Sigmoid colon (tissue), 6 donors: ENCODE measurements at regions not wholly inside any gene's neighbourhood (a gene's known extent, or its start where the extent isn't known, plus 50 kb on each side); places are given as distances from the start of the nearest gene placed in this dataset.

ENCODE experiments used
- DNase-seq: peaks from one replicate; pipeline ENCODE4 v3.0.0-alpha.2; 2019
- H3K27ac ChIP-seq, 4 donors: fragments of 200-600 bp; sonication (generic); one replicate each; pipeline ENCODE4 v1.5.1; 2016 to 2019; ENCODE audit warnings: mild to moderate bottlenecking in 1 of 4
- H3K27me3 ChIP-seq, 3 donors: fragments of 200-600 bp; sonication (generic); one replicate each; pipeline ENCODE4 v1.5.1; 2019; ENCODE audit warnings: mild to moderate bottlenecking in 1 of 3
- H3K36me3 ChIP-seq, 4 donors: fragments of 200-600 bp; sonication (generic); one replicate each; pipeline ENCODE4 v1.5.1; 2016 to 2019
- H3K4me1 ChIP-seq, 4 donors: fragments of 200-600 bp; sonication (generic); one replicate each; pipeline ENCODE4 v1.5.1; 2017 to 2019
- H3K4me3 ChIP-seq, 4 donors: fragments of 200-600 bp; sonication (generic); one replicate each; pipeline ENCODE4 v1.5.1; 2017 to 2019; ENCODE audit warnings: mild to moderate bottlenecking in 2 of 4, moderate library complexity in 1 of 4
- H3K9me3 ChIP-seq, 4 donors: fragments of 200-600 bp in 3 of 4; sonication (generic) in 3 of 4; one replicate each; pipeline versions ENCODE4 v1.5.1 to v1.6.1; 2013 to 2019
- EP300 ChIP-seq, 4 donors: sonication (generic); formaldehyde crosslinking; IDR thresholded peaks; one replicate each; pipeline ENCODE4 v1.6.1; 2017; ENCODE audit warnings: antibody characterized with exemption in 4 of 4
- POLR2A ChIP-seq, 2 donors: fragments of 450-650 bp; IDR thresholded peaks; one replicate each; pipeline ENCODE4 v1.6.1; 2016; ENCODE audit warnings: antibody characterized with exemption in 2 of 2, mild to moderate bottlenecking in 2 of 2, moderate library complexity in 2 of 2
- POLR2AphosphoS5 ChIP-seq, 4 donors: sonication (generic); formaldehyde crosslinking; IDR thresholded peaks; one replicate each; pipeline ENCODE4 v1.6.1; 2017; ENCODE audit warnings: antibody characterized with exemption in 4 of 4
- WGBS, 2 donors: extraction: QIAGEN DNeasy Blood & Tissue Kit; methylation state at CpG; one replicate each; pipeline ENCODE4 v1.1.7; 2013; 5-methylcytosine and 5-hydroxymethylcytosine counted together
- intact Hi-C: fragments of 100-400 bp; cut with DNase I; formaldehyde crosslinking; loops from one replicate; pipeline ENCODE4 v1.15.1; 2023
- TF ChIP-seq, protein P1 (sequence below), 4 experiments: fragments of 450-650 bp in 3 of 4; fragments of 200-600 bp in 1 of 4; IDR thresholded peaks; one replicate each; pipeline ENCODE4 v1.5.1; 2016 to 2019; ENCODE audit warnings: antibody characterized with exemption in 4 of 4, mild to moderate bottlenecking in 3 of 4, moderate library complexity in 2 of 4
- donor health status: healthy with polysubstance abuse.
- donor health status: healthy.

DNA sequence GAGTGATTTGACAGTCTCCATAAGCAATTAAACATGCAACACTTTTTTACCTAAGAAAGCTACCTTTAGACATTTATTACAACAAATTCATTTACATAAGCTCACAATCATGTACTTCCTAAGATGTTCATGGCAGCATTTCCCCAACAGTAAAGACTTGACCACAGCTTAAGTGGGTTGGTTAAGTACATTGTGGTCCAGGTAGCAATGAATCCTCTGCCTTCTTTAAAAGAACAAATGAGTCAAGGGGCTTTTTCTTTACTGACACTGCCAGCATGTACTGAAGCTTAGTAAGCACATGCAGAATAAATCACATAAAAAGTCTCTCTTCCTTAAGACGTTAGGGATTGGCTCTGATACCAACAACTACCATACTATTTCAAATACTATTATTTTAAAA lies 183.7 kb upstream of the USP9Y start:
- Histone ChIP-seq H3K9me3 (no peaks in the 10 kb centered on the region), H3K4me3 (no peak overlapping the region), H3K27ac (no peak overlapping the region), H3K27me3 (no peaks in the 10 kb centered on the region), H3K4me1 (no peaks in the 10 kb centered on the region), H3K36me3 (no peaks in the 10 kb centered on the region)
- TF ChIP-seq, protein P1, sequence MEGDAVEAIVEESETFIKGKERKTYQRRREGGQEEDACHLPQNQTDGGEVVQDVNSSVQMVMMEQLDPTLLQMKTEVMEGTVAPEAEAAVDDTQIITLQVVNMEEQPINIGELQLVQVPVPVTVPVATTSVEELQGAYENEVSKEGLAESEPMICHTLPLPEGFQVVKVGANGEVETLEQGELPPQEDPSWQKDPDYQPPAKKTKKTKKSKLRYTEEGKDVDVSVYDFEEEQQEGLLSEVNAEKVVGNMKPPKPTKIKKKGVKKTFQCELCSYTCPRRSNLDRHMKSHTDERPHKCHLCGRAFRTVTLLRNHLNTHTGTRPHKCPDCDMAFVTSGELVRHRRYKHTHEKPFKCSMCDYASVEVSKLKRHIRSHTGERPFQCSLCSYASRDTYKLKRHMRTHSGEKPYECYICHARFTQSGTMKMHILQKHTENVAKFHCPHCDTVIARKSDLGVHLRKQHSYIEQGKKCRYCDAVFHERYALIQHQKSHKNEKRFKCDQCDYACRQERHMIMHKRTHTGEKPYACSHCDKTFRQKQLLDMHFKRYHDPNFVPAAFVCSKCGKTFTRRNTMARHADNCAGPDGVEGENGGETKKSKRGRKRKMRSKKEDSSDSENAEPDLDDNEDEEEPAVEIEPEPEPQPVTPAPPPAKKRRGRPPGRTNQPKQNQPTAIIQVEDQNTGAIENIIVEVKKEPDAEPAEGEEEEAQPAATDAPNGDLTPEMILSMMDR (IDR thresholded peaks at IDR 0.05) = no peak
- no peak for TF ChIP-seq POLR2AphosphoS5 (IDR thresholded peaks at IDR 0.05)
- no peak for DNase-seq
- intact Hi-C loops = no loop called here
- 44 to 68% methylated on average over 1 of the region's 1 CpG for WGBS, 2 donors

DNA sequence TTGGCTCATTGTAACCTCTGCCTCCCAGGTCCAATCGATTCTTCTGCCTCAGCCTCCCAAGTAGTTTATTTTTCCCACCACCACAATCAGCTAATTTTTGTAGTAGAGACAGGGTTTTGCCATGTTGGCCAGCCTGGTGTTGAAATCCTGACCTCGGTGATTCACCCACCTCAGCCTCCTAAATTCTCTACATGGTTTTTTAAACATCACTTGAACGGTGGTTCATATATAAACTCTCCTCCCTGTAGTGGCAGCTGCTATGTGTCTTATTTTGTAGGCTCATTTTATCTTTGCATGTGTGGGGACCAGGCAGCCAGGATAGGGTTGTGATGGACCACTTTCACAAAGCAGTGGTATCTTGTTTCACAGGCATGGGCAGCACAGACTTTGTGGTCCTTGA lies 175.8 kb upstream of the USP9Y start:
- H3K9me3 ChIP-seq = no peaks in the 10 kb centered on the region
- intact Hi-C loops = no loop called here
- no peak overlapping the region for H3K4me3 ChIP-seq
- WGBS, 2 donors = 48 to 49% methylated on average over 3 of the region's 3 CpGs
- no peaks in the 10 kb centered on the region for H3K36me3 ChIP-seq
- H3K27ac ChIP-seq = no peak overlapping the region
- H3K27me3 ChIP-seq = no peaks in the 10 kb centered on the region
- TF ChIP-seq POLR2AphosphoS5 (IDR thresholded peaks at IDR 0.05) = no peak
- TF ChIP-seq, protein P1 (IDR thresholded peaks at IDR 0.05) = no peak
- TF ChIP-seq EP300 (IDR thresholded peaks at IDR 0.05) = no peak
- no peak for TF ChIP-seq POLR2A (IDR thresholded peaks at IDR 0.05)
- DNase-seq = no peak
- H3K4me1 ChIP-seq = no peaks in the 10 kb centered on the region

DNA sequence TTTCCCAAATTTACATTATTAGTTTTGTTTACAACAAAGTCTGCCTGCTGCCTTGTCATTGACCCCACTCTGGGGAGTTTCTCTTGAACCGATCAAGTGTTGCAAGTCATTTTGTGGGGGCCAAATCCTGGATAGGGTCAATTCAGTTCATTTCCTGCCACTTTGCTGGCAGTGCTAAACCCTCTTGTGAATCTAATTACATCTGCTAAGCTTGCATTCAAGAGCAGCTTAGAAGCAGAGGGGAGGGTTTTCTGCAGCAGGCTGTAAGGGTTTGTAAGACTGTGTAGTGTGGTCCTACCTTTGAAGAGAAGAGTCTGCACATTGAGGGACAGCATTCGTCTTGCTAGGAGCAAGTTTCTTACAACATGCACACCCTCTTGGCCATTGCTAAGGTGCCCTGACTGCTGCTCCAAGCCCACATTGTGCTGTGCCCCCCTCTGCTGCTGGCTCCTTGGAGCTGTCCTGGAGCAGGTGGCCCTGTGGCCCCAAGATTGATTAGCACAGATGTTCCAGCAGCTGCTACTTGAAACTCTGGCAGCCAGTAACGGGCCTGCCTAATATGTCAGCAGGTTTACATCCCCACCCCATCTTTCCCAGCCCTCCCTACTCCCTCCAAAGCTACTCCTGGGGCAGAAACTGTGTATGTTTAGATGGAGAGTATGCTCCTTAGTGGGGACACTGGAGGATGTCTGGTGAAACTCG lies 174.5 kb upstream of the USP9Y start:
- no peak for DNase-seq
- 35 to 56% methylated on average over 4 of the region's 4 CpGs for WGBS, 2 donors
- no peak overlapping the region for H3K4me3 ChIP-seq
- intact Hi-C loops = no loop called here
- TF ChIP-seq POLR2AphosphoS5 (IDR thresholded peaks at IDR 0.05) = no peak
- TF ChIP-seq, protein P1 (IDR thresholded peaks at IDR 0.05) = no peak
- no peak for TF ChIP-seq POLR2A (IDR thresholded peaks at IDR 0.05)
- no peak for TF ChIP-seq EP300 (IDR thresholded peaks at IDR 0.05)
- no peaks in the 10 kb centered on the region for H3K4me1 ChIP-seq
- no peak overlapping the region for H3K27ac ChIP-seq
- H3K27me3 ChIP-seq = no peaks in the 10 kb centered on the region
- H3K36me3 ChIP-seq = no peaks in the 10 kb centered on the region
- no peaks in the 10 kb centered on the region for H3K9me3 ChIP-seq

DNA sequence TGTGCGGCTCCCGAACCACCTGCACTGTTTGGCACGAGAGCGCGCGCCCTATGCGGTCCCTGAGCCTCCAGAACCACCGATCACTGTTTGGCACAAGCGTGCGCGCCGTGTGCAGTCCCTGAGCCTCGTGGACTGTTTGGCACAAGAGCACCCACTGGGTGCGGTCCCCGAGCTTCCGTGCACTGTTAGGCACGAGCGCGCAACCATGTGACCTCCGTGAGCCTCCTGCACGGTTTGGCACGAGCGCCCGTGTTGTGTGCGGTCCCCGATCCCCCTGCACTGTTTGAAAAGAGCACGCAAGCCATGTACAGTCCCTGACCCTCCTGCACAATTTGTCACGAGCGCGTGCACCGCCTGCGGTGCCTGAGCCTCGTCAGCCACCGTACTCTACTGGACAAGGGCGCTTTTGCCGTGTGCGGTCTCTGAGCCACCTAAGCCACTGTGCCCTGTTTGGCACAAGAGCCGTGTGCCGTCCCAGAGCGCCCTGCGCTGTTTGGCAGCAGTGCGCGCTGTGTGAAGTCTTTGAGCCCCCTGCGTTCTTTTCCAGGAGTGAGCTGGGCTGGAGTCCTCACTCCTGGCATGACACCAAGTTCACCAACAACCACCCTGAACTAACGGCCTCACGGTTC lies 163.7 kb upstream of the USP9Y start:
- Histone ChIP-seq H3K36me3 (no peaks in the 10 kb centered on the region), H3K27ac (no peak overlapping the region), H3K9me3 (no peaks in the 10 kb centered on the region), H3K4me1 (no peaks in the 10 kb centered on the region), H3K4me3 (no peak overlapping the region), H3K27me3 (no peaks in the 10 kb centered on the region)
- intact Hi-C loops = no loop called here
- no peak for TF ChIP-seq POLR2AphosphoS5 (IDR thresholded peaks at IDR 0.05)
- no peak for TF ChIP-seq EP300 (IDR thresholded peaks at IDR 0.05)
- TF ChIP-seq, protein P1 (IDR thresholded peaks at IDR 0.05) = no peak
- TF ChIP-seq POLR2A (IDR thresholded peaks at IDR 0.05) = no peak
- no peak for DNase-seq
- WGBS, 2 donors = 13 to 49% methylated on average over 46 of the region's 46 CpGs
